Sigmoid colon (tissue), 4 donors: ENCODE measurements at regions not wholly inside any gene's neighbourhood (a gene's known extent, or its start where the extent isn't known, plus 50 kb on each side); places are given as distances from the start of the nearest gene placed in this dataset.

Experiments
- EP300 ChIP-seq, 4 donors: sonication (generic); formaldehyde crosslinking; IDR thresholded peaks; one replicate each; pipeline ENCODE4 v1.6.1; 2017; ENCODE audit warnings: antibody characterized with exemption in 4 of 4
- TF ChIP-seq, protein P1 (sequence below), 4 experiments: fragments of 450-650 bp in 3 of 4; fragments of 200-600 bp in 1 of 4; IDR thresholded peaks; one replicate each; pipeline ENCODE4 v1.5.1; 2016 to 2019; ENCODE audit warnings: antibody characterized with exemption in 4 of 4, mild to moderate bottlenecking in 3 of 4, moderate library complexity in 2 of 4

DNA sequence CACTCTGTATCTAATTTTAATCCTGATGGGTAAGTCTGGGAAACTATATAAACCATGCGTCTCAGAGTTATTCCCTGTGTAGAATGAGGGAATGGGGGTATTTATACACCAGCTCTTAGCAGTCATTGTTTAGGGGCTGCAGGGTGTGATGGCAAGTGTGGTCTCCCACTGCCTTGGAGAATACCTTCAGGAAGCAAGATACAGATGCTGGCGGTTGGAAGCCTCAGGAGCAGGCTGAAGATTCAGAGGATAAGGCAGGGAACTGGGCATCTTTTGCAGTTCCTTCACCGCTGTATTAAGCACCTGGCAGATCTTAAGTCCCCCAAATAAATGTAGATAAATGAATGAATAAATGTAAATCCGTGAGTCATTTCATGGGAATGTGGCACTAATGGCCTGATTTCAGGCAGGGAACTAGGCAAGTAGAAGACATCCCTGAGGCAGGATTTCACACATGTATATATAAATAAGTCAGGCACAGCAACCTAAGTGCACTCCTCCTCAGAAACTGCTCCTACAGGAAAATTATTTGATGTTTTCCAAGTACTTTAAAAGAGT is 209.2 kb upstream of the GADL1 start:
- TF ChIP-seq EP300 (IDR thresholded peaks at IDR 0.05): no peak
- TF ChIP-seq, protein P1, sequence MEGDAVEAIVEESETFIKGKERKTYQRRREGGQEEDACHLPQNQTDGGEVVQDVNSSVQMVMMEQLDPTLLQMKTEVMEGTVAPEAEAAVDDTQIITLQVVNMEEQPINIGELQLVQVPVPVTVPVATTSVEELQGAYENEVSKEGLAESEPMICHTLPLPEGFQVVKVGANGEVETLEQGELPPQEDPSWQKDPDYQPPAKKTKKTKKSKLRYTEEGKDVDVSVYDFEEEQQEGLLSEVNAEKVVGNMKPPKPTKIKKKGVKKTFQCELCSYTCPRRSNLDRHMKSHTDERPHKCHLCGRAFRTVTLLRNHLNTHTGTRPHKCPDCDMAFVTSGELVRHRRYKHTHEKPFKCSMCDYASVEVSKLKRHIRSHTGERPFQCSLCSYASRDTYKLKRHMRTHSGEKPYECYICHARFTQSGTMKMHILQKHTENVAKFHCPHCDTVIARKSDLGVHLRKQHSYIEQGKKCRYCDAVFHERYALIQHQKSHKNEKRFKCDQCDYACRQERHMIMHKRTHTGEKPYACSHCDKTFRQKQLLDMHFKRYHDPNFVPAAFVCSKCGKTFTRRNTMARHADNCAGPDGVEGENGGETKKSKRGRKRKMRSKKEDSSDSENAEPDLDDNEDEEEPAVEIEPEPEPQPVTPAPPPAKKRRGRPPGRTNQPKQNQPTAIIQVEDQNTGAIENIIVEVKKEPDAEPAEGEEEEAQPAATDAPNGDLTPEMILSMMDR (IDR thresholded peaks at IDR 0.05): no peak
